GM12872 (cell line): ENCODE measurements at regions not wholly inside any gene's neighbourhood (a gene's known extent, or its start where the extent isn't known, plus 50 kb on each side); places are given as distances from the start of the nearest gene placed in this dataset.

Experiments used
- TF ChIP-seq, protein P1 (sequence below): IDR thresholded peaks from 3 replicates; pipeline ENCODE4 v1.5.1; 2011; ENCODE audit warnings: low read depth, mild to moderate bottlenecking, low read length, moderate library complexity; ENCODE audit not compliant: insufficient read depth

DNA sequence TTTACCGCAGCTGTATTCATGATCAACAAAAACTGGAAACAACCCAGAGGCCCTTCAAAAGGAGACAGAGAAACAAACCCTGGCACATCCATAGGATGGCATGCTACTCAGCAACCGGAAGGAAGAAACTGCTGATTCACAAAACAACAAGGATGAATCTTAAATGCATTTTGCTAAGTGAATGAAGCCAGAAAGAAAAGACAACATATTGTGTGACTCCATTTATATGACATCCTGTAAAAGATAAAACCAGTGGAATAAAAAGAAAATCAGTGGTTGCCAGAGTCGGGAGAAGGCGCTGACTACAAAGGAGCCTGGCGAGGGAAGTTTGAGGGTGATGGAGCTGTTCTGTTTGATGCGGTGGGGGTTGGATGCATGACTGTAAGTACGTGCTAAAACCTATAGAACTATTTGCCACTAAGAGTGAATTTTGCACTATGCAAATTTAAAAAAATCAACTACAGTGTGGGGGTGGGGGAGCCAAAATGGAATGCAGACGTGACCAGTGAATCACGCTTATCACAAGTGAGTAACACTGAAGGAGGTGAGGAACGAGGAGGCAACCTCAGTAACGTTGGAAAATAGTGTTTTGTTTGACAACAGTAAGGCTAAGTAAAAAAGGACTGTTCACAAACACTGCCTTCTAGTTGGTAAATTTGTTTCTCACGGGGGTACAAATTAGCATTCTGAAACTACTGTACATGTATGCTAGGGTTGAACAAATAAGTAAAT, 108.9 kb downstream of the INHBB start:
- TF ChIP-seq, protein P1, sequence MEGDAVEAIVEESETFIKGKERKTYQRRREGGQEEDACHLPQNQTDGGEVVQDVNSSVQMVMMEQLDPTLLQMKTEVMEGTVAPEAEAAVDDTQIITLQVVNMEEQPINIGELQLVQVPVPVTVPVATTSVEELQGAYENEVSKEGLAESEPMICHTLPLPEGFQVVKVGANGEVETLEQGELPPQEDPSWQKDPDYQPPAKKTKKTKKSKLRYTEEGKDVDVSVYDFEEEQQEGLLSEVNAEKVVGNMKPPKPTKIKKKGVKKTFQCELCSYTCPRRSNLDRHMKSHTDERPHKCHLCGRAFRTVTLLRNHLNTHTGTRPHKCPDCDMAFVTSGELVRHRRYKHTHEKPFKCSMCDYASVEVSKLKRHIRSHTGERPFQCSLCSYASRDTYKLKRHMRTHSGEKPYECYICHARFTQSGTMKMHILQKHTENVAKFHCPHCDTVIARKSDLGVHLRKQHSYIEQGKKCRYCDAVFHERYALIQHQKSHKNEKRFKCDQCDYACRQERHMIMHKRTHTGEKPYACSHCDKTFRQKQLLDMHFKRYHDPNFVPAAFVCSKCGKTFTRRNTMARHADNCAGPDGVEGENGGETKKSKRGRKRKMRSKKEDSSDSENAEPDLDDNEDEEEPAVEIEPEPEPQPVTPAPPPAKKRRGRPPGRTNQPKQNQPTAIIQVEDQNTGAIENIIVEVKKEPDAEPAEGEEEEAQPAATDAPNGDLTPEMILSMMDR = no peak

DNA sequence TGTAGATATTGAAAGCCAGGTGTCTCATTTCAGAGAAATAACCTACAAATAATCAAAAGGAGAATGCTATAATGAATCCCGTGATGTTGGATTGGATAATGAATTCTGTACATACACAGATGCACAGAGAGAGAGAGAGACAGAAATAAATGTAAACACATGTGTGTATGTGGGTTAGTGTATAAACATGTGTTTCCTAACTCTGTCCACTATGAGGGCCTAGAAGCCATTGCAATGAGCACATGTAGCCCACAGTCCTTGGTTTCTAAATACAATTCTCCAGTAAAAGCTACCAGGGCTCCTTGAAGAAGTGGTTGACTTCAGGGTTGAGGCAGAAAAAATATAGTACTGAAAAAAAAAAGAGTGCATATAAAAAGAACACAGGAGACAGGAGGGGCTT, 109.5 kb downstream of the INHBB start:
- TF ChIP-seq, protein P1 = no peak

DNA sequence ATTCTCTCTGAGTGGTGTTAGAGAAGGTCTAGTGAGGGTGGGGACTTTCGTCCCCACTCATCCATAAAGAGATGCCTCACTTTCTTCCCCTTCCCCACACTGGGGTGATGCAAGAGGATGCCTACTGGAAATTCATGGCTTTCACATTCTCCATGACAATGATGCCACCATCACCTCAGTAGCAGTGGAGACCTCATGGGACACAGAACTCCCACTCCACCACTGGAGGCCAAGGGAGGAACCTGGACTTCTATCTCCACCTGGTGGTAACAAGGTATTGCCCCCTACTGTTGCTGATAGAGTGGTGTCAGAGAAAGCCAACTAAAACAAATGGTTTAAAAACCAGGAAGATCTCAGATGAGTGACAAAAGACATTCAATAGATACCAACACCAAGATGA, 110.9 kb downstream of the INHBB start:
- TF ChIP-seq, protein P1 = peak; percentile 23; the same call in 1 of the 3 replicates

DNA sequence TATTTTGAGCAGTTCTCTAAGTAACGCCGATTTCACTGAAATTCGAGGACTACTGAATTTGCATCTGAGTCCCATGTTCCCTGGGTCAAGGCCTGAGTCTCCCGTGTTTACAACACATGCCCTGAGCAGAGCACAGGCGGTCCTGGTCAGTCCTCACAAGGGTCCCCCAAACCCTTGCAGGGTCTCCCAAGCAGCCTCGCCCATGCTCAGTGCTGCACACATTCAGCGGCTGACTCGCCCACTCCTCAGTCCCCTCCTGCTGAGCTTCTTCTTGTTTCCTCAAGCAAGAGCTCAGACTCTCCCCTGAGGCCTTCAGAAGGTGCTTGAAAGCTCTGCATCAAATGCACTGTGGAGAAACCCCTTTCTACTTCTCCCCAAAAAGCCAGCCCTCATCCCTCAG, 114.6 kb downstream of the INHBB start:
- TF ChIP-seq, protein P1 = no peak

DNA sequence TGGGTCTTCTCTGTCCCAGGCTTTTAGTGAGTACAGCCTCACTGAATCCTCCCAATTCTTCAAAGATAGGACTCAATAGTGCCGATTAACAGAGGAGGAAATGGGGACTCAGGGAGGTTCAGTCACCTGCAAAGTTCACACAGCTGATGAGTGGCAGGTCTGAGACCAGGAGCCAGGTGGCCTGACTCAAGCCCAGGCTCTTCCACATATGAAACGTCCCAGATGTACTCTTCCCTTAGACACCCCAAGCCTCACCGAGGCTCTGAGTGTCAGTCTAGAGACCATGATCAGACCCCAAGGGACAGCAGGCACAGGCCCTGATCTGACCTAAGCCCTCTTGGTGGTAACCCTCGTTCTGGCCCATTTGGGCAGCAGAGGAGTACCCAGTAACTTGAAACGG, 115.2 kb downstream of the INHBB start:
- TF ChIP-seq, protein P1 = no peak

DNA sequence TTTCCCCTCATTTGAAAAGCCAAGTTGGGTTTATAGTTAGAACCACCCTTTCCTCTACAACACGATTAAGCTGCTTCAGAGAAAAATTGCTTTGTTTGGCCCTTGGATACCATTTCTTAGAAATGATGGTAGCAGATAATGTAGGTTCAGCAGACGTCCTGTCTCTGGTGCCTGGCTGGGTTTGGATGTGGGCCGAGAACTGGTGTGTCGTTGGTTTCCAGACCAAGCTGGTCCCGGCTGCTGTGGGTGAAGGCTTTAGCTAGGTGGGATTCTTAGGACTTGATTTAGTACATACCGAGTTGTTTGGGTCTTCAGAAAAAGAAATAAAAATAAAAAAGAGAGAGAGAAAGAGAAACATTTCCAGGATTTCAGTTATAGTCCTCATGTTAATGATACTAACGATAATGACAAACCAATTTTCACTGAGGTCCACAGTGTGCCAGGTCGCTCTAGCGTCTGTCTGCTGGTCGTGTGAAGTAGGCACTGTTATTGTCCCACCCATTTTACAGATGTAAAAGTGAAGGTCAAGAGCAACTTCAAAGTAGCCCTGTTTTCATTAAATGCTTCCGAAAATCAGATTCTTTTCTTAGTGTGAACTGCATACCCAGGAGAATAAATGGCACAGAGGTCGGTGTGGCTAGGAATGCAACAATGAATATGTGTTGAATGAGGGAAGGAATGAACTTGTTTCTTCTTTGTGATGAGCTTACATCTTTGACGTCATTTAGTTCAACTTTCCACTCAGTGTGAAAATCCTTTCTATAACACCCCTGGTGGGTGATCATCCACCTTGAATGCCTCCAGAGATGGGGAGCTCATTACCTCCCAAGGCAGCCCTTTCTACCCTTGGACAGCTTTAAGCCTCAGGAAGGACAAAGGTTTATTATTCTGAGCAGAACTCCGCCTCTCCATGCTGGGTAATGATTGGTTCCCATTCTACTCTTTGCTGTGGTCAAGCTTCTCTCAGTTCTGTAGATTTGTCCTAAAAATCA, 115.9 kb downstream of the INHBB start:
- TF ChIP-seq, protein P1 = no peak

DNA sequence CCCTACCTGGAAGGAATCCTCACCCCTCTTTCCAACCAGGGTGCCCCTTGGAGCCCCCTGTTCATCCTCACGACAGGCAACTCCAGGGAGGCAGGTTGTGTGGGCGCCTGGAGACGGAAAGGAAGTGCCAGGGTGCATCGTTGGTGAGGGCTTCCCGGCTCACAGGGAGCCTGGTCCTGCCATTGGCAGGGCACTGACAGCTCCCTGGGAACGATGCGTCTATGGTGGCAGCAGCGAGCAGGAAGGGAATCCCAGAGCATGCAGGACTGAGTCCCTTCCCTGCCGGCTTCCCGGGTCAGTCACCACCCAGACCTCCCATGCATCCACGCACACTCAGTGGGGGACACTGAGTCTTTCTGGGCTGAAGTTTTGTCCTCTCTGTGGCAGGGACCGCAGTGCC, 117.6 kb downstream of the INHBB start:
- TF ChIP-seq, protein P1 = no peak
